ENCODE measurements at regions not wholly inside any gene's neighbourhood (a gene's known extent, or its start where the extent isn't known, plus 50 kb on each side); places are given as distances from the start of the nearest gene placed in this dataset.
"Not testable (repeated sequence)": the region's sequence is repeated elsewhere in the genome, so short reads cannot be mapped to it uniquely, and the experiment has no call there.

DNA sequence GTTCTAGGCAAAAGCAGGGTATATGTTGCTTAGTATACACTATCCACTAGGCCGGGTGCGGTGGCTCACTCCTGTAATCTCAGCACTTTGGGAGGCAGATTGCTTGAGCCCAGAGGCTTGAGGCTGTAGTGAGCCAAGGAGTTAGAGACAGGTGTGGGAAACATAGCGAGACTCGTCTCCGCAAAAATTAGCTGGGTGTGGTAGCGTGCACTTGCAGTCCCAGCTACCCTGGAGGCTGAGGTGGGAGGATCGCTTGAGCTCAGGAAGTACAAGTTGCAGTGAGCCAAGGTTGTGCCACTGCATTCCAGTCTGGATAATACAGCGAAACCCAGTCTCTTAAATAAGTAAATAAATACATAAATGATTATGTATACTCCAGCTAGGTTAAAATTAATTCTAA is 245.3 kb downstream of the GOLGA6L6 start:
- not testable (repeated sequence) for TF ChIP-seq POLR2A (IDR thresholded peaks at IDR 0.05)
- TF ChIP-seq, protein P1, sequence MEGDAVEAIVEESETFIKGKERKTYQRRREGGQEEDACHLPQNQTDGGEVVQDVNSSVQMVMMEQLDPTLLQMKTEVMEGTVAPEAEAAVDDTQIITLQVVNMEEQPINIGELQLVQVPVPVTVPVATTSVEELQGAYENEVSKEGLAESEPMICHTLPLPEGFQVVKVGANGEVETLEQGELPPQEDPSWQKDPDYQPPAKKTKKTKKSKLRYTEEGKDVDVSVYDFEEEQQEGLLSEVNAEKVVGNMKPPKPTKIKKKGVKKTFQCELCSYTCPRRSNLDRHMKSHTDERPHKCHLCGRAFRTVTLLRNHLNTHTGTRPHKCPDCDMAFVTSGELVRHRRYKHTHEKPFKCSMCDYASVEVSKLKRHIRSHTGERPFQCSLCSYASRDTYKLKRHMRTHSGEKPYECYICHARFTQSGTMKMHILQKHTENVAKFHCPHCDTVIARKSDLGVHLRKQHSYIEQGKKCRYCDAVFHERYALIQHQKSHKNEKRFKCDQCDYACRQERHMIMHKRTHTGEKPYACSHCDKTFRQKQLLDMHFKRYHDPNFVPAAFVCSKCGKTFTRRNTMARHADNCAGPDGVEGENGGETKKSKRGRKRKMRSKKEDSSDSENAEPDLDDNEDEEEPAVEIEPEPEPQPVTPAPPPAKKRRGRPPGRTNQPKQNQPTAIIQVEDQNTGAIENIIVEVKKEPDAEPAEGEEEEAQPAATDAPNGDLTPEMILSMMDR (IDR thresholded peaks at IDR 0.05 in 8 of 11, conservative IDR thresholded peaks at IDR 0.05 in 3 of 11) = not testable (repeated sequence)
